ENCODE measurements at regions not wholly inside any gene's neighbourhood (a gene's known extent, or its start where the extent isn't known, plus 50 kb on each side); places are given as distances from the start of the nearest gene placed in this dataset.

- DNase-seq (ENCODE audit: low spot score), result no peak
- no peak overlapping the region for H3K4me3 ChIP-seq (ENCODE audit: low read depth, low read length, poor library complexity, severe bottlenecking)
- no peaks in the 10 kb centered on the region for H3K9me3 ChIP-seq (ENCODE audit: low read length)
- no peak overlapping the region for H3K4me2 ChIP-seq (ENCODE audit: low read length)
- no TSS peak for BruUV-seq (replicated peaks)
- H3K79me2 ChIP-seq (ENCODE audit: insufficient read depth, low read depth, low read length), result no peaks in the 10 kb centered on the region
- intact Hi-C loops (cut with micrococcal nuclease; ENCODE audit: unreplicated experiment), result no loop called here
- no peaks in the 10 kb centered on the region for H3K9me2 ChIP-seq (ENCODE audit: insufficient read depth, low read length)
- no peaks in the 10 kb centered on the region for H4K20me1 ChIP-seq (ENCODE audit: insufficient read depth, low read length)
- H3K4me1 ChIP-seq (ENCODE audit: insufficient read depth, low read length, poor library complexity, severe bottlenecking), result no peaks in the 10 kb centered on the region
- H2AFZ ChIP-seq (ENCODE audit: low read length), result no peak overlapping the region
- no peak overlapping the region for H3K27ac ChIP-seq (ENCODE audit: low read depth, low read length, poor library complexity, severe bottlenecking)
- TF ChIP-seq EZH2phosphoT487 (IDR thresholded peaks at IDR 0.05; ENCODE audit: borderline replicate concordance, low read depth, low read length), result no peak
- TF ChIP-seq, protein P1, sequence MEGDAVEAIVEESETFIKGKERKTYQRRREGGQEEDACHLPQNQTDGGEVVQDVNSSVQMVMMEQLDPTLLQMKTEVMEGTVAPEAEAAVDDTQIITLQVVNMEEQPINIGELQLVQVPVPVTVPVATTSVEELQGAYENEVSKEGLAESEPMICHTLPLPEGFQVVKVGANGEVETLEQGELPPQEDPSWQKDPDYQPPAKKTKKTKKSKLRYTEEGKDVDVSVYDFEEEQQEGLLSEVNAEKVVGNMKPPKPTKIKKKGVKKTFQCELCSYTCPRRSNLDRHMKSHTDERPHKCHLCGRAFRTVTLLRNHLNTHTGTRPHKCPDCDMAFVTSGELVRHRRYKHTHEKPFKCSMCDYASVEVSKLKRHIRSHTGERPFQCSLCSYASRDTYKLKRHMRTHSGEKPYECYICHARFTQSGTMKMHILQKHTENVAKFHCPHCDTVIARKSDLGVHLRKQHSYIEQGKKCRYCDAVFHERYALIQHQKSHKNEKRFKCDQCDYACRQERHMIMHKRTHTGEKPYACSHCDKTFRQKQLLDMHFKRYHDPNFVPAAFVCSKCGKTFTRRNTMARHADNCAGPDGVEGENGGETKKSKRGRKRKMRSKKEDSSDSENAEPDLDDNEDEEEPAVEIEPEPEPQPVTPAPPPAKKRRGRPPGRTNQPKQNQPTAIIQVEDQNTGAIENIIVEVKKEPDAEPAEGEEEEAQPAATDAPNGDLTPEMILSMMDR (conservative IDR thresholded peaks at IDR 0.05; ENCODE audit: low read length), result no peak
- H3K36me3 ChIP-seq (ENCODE audit: insufficient read depth, low read length), result no peaks in the 10 kb centered on the region
- ChIA-PET POLR2A (interaction anchor here (1.2 kb wide), 1 partner anchor 23 kb away, joined by 3 read pairs; no protein-coding TSS in a partner anchor), CTCF (ENCODE audit: unreplicated experiment) (no interaction called here)
Observed at GRCh38 chr13:73602295-73602694, 531.9 kb downstream of the KLF12 start.

DNA sequence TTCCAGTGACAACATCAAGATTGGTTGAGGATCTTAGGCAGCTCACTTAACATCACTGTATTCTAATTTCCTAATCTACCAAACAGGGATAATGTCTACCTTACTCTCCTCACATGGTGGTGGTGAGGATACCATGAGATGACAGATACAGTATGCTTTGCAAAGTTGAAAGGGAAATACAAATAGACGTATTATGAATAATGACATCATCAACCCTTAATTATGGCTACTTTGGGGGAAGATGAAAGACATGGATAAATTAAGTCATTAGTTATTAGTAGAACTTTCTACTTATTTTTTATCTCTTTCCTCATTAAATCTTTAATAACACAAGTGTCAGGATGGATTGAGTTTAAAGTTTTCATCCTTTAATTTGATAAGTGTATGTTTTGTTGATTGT, 532.5 kb downstream of the KLF12 start:
- BruUV-seq (replicated peaks), result no TSS peak
- H2AFZ ChIP-seq (ENCODE audit: low read length), result no peak overlapping the region
- intact Hi-C loops (cut with micrococcal nuclease; ENCODE audit: unreplicated experiment), result no loop called here

More for the DNA sequence above, 532.5 kb downstream of the KLF12 start:
- no peaks in the 10 kb centered on the region for H3K79me2 ChIP-seq (ENCODE audit: insufficient read depth, low read depth, low read length)
- ChIA-PET POLR2A (interaction anchor here (1.2 kb wide), 1 partner anchor 23 kb away, joined by 3 read pairs; no protein-coding TSS in a partner anchor), CTCF (ENCODE audit: unreplicated experiment) (no interaction called here)
- no peaks in the 10 kb centered on the region for H3K4me1 ChIP-seq (ENCODE audit: insufficient read depth, low read length, poor library complexity, severe bottlenecking)
- TF ChIP-seq, protein P1 (conservative IDR thresholded peaks at IDR 0.05; ENCODE audit: low read length), result no peak
- no peak for TF ChIP-seq EZH2phosphoT487 (IDR thresholded peaks at IDR 0.05; ENCODE audit: borderline replicate concordance, low read depth, low read length)
- H4K20me1 ChIP-seq (ENCODE audit: insufficient read depth, low read length), result no peaks in the 10 kb centered on the region
- no peak overlapping the region for H3K27ac ChIP-seq (ENCODE audit: low read depth, low read length, poor library complexity, severe bottlenecking)
- no peaks in the 10 kb centered on the region for H3K36me3 ChIP-seq (ENCODE audit: insufficient read depth, low read length)
- H3K9me3 ChIP-seq (ENCODE audit: low read length), result no peaks in the 10 kb centered on the region
- H3K4me2 ChIP-seq (ENCODE audit: low read length), result no peak overlapping the region
- no peak overlapping the region for H3K4me3 ChIP-seq (ENCODE audit: low read depth, low read length, poor library complexity, severe bottlenecking)
- no peaks in the 10 kb centered on the region for H3K9me2 ChIP-seq (ENCODE audit: insufficient read depth, low read length)
- DNase-seq (ENCODE audit: low spot score), result no peak
